ENCODE measurements at regions not wholly inside any gene's neighbourhood (a gene's known extent, or its start where the extent isn't known, plus 50 kb on each side); places are given as distances from the start of the nearest gene placed in this dataset.

DNA sequence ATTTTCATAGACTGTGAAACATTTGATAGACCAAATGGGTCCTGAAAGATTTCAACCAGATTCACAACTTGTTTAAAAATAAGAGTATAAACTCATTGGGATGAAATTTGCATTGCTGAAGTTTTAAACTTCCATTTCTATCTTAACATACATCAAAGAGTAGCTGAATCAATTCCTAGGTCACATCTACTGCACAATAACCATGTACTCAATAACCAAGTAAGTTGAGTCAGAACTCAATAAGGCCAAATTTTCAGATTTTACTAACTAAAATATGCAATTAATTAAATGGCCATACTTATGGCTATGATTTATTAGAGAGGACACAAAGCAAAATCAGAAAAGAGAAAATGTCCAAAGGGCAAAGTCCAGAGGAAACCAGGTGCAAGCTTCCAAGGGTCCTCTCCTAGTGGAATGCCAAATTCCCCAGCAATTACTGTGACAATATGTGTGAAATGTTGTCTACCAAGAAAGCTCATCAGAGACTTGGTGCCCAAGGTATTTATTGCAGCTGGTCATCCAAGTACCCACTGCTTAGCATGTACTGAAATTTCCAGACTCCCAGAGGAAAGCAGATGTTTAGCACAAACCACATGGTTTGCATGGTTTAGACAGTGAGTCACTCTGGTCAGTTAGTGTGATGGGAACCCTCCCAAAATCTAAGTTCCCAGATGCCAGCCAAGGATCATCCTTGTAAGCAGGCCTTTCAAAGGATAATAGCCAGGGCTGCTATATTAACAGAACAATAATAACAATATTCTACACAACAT is 238.9 kb downstream of the IPMK start:
- TF ChIP-seq, protein P1, sequence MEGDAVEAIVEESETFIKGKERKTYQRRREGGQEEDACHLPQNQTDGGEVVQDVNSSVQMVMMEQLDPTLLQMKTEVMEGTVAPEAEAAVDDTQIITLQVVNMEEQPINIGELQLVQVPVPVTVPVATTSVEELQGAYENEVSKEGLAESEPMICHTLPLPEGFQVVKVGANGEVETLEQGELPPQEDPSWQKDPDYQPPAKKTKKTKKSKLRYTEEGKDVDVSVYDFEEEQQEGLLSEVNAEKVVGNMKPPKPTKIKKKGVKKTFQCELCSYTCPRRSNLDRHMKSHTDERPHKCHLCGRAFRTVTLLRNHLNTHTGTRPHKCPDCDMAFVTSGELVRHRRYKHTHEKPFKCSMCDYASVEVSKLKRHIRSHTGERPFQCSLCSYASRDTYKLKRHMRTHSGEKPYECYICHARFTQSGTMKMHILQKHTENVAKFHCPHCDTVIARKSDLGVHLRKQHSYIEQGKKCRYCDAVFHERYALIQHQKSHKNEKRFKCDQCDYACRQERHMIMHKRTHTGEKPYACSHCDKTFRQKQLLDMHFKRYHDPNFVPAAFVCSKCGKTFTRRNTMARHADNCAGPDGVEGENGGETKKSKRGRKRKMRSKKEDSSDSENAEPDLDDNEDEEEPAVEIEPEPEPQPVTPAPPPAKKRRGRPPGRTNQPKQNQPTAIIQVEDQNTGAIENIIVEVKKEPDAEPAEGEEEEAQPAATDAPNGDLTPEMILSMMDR (IDR thresholded peaks at IDR 0.05; ENCODE audit: insufficient read depth, low read depth, low read length) = no peak
- ChIA-PET CTCF (no interaction called here), POLR2A (no interaction called here)
- no peaks in the 10 kb centered on the region for H3K36me3 ChIP-seq (ENCODE audit: control insufficient read depth, insufficient read depth, low read length)
- H3K27me3 ChIP-seq (ENCODE audit: control insufficient read depth, insufficient read depth, low read length) = no peaks in the 10 kb centered on the region
- no peak overlapping the region for H3K4me3 ChIP-seq (ENCODE audit: low read depth, low read length)
- peak; percentile 81 for DNase-seq (ENCODE audit: low read depth)

DNA sequence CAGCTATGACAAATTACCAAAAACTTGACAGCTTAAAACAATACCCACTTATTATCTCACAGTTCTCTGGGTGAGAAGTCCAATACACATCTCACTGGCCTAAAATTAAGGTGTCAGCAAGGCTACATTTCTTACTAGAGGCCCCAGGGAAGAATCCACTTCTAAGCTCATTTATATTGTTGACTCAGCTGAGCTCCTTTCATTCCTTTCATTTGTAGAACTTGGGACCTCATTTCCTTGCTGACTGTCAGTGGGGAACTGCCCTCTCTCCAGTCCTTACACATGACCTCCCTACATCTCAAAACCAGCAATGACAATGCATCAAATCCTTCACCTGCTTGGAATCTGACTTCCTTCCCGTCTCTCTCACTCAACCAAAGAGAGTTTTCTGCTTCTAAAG is 240.3 kb downstream of the IPMK start:
- Histone ChIP-seq H3K27me3 (ENCODE audit: control insufficient read depth, insufficient read depth, low read length) (no peaks in the 10 kb centered on the region), H3K36me3 (ENCODE audit: control insufficient read depth, insufficient read depth, low read length) (no peaks in the 10 kb centered on the region), H3K4me3 (ENCODE audit: low read depth, low read length) (no peak overlapping the region)
- ChIA-PET POLR2A (no interaction called here), CTCF (interaction anchor here (1.4 kb wide), 1 partner anchor 17 kb away, joined by 3 read pairs; no protein-coding TSS in a partner anchor)
- no peak for DNase-seq (ENCODE audit: low read depth)
- TF ChIP-seq, protein P1 (IDR thresholded peaks at IDR 0.05; ENCODE audit: insufficient read depth, low read depth, low read length) = no peak

DNA sequence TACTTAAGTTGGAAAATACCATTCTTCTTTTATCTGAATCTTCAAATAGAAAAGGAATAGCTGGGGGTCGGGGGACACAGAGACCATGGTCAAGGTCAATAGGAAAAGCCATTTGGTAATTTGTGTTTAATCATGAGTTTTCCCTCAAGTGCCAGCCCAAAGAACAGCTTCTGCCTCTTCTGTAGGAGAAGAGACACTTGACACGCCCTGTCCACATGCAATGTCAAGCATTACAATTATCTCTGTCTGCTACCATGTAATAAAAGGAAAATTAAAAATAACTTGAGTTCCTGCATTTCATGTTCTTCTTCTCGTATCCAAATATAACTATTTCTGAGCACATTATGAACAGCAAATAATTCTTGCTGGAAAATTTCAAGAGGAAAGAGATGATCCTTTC is 241.7 kb downstream of the IPMK start:
- no peak for DNase-seq (ENCODE audit: low read depth)
- H3K27me3 ChIP-seq (ENCODE audit: control insufficient read depth, insufficient read depth, low read length) = no peaks in the 10 kb centered on the region
- ChIA-PET POLR2A (no interaction called here), CTCF (interaction anchor here (1.2 kb wide), 1 partner anchor 126 kb away, joined by 4 read pairs; no protein-coding TSS in a partner anchor)
- TF ChIP-seq, protein P1 (IDR thresholded peaks at IDR 0.05; ENCODE audit: insufficient read depth, low read depth, low read length) = no peak
- H3K36me3 ChIP-seq (ENCODE audit: control insufficient read depth, insufficient read depth, low read length) = no peaks in the 10 kb centered on the region
- H3K4me3 ChIP-seq (ENCODE audit: low read depth, low read length) = no peak overlapping the region

DNA sequence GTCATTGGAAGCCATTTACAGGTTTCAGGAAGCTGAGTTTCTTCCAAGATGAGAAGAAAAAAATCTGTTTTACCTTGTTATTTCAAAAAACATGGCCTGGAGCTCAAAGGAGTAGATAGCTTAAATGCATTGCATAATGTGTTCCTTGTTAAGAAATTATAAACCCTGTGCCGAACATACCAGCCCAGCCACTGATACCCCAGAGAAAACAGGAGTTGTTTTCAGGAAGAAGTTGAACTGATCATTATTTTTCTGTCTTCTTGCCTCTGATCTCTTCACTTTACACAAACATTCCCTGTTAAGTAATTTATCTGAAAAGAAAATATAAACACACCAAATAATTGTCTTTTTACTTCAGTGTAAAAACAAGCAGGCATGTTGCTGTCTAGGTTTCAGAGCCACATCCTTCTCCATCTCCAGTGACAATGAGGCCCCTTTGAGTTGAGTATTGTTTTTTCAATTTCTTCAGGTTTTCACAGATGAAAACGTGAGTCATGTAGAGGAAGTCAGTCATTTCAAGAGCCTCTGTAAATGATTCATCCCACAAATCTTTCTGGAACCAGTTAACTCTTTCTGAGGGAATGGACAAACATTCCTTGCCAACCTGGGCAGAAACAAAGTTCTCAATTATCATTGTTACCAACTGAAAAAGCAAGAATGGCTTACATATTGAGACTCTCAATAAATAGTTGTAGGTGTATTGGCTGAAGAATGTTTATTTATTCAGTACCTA is 244.2 kb downstream of the IPMK start:
- ChIA-PET POLR2A (no interaction called here), CTCF (interaction anchor here (1.0 to 1.1 kb wide), 2 partner anchors 9 to 41 kb away, joined by 3 read pairs; no protein-coding TSS in a partner anchor)
- DNase-seq (ENCODE audit: low read depth) = peak; percentile 49

More for the DNA sequence above, 244.2 kb downstream of the IPMK start:
- Histone ChIP-seq H3K27me3 (ENCODE audit: control insufficient read depth, insufficient read depth, low read length) (no peaks in the 10 kb centered on the region), H3K4me3 (ENCODE audit: low read depth, low read length) (no peak overlapping the region), H3K36me3 (ENCODE audit: control insufficient read depth, insufficient read depth, low read length) (no peaks in the 10 kb centered on the region)
- TF ChIP-seq, protein P1 (IDR thresholded peaks at IDR 0.05; ENCODE audit: insufficient read depth, low read depth, low read length) = no peak
